T47D (cell line): ENCODE measurements at regions not wholly inside any gene's neighbourhood (a gene's known extent, or its start where the extent isn't known, plus 50 kb on each side); places are given as distances from the start of the nearest gene placed in this dataset.

Experiments
- DNase-seq, 2 experiments: peaks; one replicate each; pipeline versions ENCODE4 v3.0.0 to v3.0.0-alpha.2; 2011 to 2012; ENCODE audit warnings: low read depth in 1 of 2, low spot score in 1 of 2
- JUND ChIP-seq: IDR thresholded peaks from 2 replicates; pipeline ENCODE4 v1.6.1; 2012; ENCODE audit warnings: low read depth
- in situ Hi-C: cut with HindIII; loops from 2 replicates; pipeline ENCODE4 v1.10.0; 2016; ENCODE audit warnings: low sequenced_read_pairs, low pct_unique_long_range_greater_than_20kb

- in situ Hi-C loops: no loop called here
- DNase-seq: no peak
- no peak for TF ChIP-seq JUND
Observed at GRCh38 chr2:2672249-2672648, 341.2 kb upstream of the MYT1L start.

- TF ChIP-seq JUND: no peak
- DNase-seq: no peak
- in situ Hi-C loops: no loop called here
Observed at GRCh38 chr2:2671826-2672225, 340.8 kb upstream of the MYT1L start.

- TF ChIP-seq JUND: no peak
- no peak for DNase-seq
- in situ Hi-C loops: no loop called here
Observed at GRCh38 chr2:2669316-2669715, 338.2 kb upstream of the MYT1L start.

- no peak for DNase-seq
- TF ChIP-seq JUND: no peak
- in situ Hi-C loops: no loop called here
Observed at GRCh38 chr2:2668681-2669265, 337.7 kb upstream of the MYT1L start.

GRCh38 chr2:2667690-2668089, 336.6 kb upstream of the MYT1L start:
- TF ChIP-seq JUND: no peak
- in situ Hi-C loops: no loop called here
- DNase-seq: no peak

GRCh38 chr2:2665834-2666133, 334.7 kb upstream of the MYT1L start:
- in situ Hi-C loops: no loop called here
- no peak for DNase-seq
- no peak for TF ChIP-seq JUND

- TF ChIP-seq JUND: no peak
- no peak for DNase-seq
Observed at GRCh38 chr2:2664989-2665833, 334.1 kb upstream of the MYT1L start.

GRCh38 chr2:2663401-2664036, 332.4 kb upstream of the MYT1L start:
- in situ Hi-C loops: no loop called here
- no peak for TF ChIP-seq JUND
- no peak for DNase-seq

More at GRCh38 chr2:2664989-2665833, 334.1 kb upstream of the MYT1L start:
- in situ Hi-C loops: no loop called here

- peak; percentile 16 to 39 for DNase-seq
- in situ Hi-C loops: no loop called here
- TF ChIP-seq JUND: no peak
Observed at GRCh38 chr2:2662847-2663356, 331.8 kb upstream of the MYT1L start.

- no peak for TF ChIP-seq JUND
- in situ Hi-C loops: no loop called here
- DNase-seq: peak in 1 of 2 experiments; percentile 44
Observed at GRCh38 chr2:2662037-2662846, 331.2 kb upstream of the MYT1L start.

GRCh38 chr2:2660789-2661355, 329.8 kb upstream of the MYT1L start:
- no peak for TF ChIP-seq JUND
- in situ Hi-C loops: no loop called here
- DNase-seq: no peak
